UCSD-AML1 (cell line): ENCODE measurements at regions not wholly inside any gene's neighbourhood (a gene's known extent, or its start where the extent isn't known, plus 50 kb on each side); places are given as distances from the start of the nearest gene placed in this dataset.

Experiments
- DNase-seq: peaks from one replicate; lab custom pipeline; 2025; ENCODE audit not compliant: unreplicated experiment; lab: John Stamatoyannopoulos, UW

GRCh38 chr18:59086522-59086921, 53.2 kb upstream of the SEC11C start:
- no peak for DNase-seq

- DNase-seq: no peak
These were observed 52.3 kb upstream of the SEC11C start for GRCh38 chr18:59087391-59087790.
